ENCODE measurements at regions not wholly inside any gene's neighbourhood (a gene's known extent, or its start where the extent isn't known, plus 50 kb on each side); places are given as distances from the start of the nearest gene placed in this dataset.

DNA sequence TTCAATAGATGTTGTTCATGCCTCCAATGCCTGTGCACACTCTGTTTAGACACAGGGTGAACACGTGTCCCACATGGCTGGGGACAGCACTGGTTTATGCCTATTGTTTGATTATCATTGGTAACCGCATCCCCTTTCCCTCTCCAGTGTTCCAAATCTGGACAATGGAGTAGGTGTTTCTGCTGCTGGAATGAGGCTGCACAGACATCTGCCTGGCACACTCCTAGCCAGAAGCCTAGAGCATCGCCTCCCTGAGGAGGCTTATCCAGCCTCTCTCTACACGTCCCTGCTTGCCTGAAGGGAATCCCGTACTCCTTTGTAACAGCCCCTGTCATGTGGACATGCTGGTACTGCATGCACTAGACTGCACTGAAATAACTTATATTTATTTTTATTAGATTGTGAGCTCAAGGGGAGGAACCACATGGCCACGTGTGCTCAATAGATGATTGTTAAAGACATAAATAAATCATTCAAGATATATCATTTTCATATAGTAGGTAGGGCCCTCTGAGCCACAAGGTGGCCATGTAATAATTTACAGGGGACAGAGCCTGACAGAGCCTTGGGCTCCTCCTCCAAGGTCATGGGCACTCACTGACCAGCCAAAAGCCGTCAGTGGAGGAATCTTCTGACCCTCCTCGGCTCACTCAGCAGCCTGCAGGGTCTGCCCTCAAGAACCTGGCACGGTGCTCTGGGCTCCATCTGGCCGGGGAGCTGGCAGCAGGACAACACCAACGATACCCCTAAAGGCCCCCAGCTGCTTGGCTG is 310.9 kb upstream of the ZNF32 start:
- no peak for DNase-seq (ENCODE audit: low read depth)

DNA sequence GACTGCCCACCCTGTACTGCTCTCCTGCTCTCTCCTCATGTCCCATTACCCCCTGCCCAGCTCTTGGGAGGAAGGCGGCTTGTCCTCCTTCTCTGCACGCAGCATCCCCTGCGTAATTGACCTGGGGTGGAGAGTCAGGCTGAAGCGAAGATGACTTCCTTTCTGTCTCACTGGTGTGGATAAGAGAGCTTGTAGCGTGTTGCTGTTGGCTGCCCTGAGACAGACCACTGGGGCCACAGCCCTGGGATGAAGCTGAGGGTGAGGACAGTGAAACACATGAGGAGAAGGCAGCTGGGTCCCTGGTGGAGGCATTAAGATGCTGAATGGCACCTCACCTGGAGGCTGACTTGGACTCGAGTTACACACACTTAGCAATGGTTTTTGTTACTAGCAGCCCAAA is 310.3 kb upstream of the ZNF32 start:
- DNase-seq (ENCODE audit: low read depth) = no peak

DNA sequence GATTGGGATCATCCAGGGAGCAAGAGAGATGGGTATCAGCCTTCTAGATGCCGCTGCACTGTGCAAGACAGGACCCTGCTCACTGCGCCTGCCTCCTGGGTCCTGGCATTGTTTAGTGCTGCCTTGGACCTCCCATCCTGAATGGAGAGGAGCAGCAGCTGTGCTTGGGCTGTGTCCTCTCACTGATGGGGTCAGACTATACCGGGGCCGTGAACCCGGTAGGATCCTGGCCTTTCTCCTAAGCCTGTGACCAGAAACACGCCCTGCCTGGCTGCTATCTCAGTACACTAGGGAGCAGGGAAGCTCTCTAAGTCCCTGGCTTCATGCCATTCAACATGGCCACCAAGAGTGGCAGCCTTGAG is 309.4 kb upstream of the ZNF32 start:
- DNase-seq (ENCODE audit: low read depth) = no peak

DNA sequence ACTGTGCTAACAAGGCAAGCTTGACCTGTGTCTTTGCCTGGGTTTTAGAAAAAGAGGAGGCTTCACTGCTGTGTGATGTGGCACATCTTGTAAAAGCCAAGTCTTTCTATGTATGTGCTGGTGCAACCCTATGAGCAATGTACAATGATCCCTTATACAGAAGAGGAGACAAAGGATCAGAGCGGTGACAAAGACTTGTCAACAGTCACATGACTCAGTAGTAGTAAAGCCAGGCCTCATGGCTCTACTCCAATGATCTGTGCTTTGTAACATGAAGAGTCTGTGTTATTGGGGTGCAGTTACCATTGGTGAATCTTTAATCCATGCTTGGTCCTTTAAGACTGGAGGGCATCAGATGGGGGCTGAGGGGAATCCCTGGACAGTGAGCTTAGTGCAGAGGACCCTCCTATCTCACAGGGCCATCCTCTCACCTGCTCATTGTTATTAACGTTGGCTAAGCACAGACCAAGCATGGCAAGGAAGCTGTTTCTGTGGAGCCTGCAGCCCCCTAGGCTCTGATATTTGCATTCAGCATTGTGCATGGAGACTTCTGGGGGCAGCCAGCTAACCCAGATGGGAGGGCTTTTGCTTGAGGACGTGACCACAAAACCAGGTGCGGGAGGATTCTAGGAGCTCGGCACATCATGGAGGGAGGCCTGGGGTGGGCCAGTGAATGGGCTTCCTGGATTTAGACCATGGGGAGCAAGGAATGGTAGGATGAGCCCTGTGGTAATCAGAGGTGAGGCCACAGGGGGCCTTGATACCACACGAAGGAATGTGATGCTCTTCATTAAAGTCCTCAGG is 308.8 kb upstream of the ZNF32 start:
- no peak for DNase-seq (ENCODE audit: low read depth)

DNA sequence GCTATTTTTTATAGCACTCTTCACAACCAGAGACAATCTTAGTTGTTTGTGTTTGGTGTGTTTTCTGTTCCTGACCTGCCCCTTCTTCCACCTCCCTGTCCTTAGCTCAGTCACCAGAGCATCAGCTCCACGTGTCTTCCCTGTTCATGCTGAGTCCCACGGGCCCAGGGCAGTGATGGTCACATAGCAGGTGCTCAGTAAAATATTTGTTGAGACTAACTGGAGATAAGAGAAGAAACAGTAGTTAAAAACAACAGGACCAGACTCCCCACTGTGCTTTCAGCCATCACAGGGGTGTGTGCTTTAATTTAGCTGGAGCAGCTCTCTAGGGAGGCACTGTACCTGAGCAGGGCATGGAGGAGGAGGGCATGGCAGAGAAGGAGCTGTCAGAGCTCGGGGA is 307.3 kb upstream of the ZNF32 start:
- DNase-seq (ENCODE audit: low read depth) = no peak

DNA sequence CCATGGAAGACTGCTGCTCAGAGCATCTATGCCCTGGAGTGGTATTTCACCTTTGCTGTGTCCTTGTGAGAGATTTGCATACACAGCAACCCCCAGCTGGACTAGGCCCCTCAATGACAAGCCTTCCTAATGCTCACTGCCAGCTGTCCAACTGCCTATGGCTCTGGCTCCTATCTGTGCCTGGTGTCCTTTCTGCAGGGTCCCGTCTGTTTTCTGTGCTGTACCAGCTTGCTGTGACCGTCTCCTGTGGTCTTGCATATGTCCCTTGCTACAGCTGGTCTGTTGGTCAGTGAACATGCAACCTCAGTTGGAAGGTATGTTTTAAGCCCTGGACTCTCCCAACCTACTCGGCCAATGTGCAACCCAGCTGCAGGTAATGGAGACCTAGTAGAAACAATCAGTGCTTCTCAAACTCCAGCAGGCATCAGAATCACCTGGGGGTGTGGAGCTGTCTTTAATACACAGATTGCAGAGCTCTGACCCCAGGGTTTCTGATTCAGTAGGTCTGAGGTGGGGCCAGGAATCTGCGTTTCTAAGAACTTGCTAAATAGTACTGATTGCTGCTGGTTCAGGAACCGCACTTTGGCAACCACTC is 306.4 kb upstream of the ZNF32 start:
- no peak for DNase-seq (ENCODE audit: low read depth)

DNA sequence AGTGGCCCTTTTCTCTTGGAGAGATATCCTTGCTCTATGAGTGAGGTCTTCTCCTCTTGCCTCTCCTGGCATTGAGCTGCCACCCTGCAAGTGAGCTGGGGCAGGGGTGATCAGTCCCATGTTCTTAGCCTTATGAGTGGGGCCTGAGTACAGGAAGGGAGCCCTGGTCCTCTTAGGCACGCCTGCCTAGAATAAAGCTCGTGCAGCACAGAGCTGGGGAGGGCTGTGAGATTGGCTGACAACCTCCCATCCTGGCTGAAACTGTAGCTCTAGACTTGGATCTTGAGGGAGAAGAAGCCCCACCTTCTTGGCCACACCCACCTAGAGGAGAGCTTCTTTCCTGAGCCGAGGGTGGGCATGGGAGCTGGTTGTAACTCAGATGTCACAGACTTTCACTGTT is 305.0 kb upstream of the ZNF32 start:
- no peak for DNase-seq (ENCODE audit: low read depth)

DNA sequence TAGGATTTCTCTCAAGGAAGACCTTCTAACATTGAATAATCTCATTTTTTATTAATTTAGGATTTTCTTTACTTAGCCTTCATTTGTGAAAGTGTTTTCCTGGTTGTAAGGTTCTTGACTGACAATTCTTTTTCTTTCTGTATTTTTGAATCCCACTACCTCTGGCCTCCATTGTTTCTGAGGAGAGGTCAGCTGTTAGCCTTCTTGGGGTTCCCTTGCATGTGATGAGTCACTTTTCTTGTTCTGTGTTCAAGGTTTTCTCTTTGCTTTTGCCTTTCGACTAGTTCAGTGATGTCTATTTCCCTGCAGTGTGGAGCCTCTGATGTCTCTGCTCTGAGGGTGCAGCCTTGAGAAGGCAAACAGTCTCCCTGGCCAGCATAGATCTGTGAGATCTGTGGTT is 304.1 kb upstream of the ZNF32 start:
- no peak for DNase-seq (ENCODE audit: low read depth)

DNA sequence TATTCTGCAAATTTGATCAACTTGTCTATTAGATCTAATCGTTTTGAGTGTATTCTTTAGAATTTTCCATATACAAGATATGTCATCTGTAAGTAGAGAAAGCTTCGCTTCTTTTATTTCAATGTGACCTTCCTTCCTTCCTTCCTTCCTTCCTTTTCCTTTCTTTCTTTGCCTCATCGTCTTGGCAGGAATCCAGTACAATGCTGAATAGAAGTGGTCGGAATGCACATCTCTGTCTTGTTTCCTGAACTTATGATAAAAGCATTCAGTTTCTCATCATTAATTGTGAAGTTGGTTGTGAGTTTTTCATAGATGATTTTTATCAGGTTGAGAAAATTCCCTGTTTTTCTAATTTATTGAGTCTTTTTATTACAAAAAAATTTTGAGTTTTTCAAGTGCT is 300.7 kb upstream of the ZNF32 start:
- DNase-seq (ENCODE audit: low read depth) = no peak

DNA sequence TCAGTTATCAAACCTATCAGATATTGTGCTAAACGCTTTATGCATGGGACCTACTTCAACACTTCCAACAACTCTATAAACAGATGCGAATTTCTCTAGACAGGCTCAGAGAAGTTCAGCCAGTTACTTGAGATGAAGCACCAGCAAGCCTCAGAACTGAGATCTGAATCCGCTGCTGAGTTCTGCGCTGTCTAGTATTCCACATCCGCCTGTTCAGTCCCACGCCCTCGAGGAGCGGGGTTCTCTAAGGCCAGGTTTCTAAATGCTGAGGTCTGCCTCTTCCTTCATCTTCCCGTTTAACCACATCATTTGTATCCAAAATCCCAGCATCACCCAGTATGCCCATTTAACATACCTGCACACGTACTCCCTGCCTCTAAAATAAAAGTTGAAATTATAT is 297.8 kb upstream of the ZNF32 start:
- DNase-seq (ENCODE audit: low read depth) = no peak

DNA sequence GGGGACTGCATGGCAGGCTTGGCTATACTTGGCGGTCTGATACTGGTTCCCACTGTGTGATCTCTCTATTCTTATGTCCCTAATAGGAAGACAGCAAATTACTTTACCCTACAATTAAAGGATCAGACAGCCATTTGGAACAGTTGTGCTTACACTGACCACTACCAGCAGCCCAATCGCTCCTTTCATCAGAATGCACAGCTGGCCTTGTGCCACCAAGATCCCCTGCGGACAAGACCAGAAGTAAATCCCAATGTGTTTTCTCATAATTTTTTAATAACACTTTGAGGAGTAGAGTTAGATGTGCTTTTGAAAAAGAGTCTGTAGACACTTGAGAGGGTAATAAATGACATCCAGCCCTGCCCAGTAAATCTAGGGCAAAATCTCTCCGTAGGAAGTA is 297.2 kb upstream of the ZNF32 start:
- DNase-seq (ENCODE audit: low read depth) = no peak

DNA sequence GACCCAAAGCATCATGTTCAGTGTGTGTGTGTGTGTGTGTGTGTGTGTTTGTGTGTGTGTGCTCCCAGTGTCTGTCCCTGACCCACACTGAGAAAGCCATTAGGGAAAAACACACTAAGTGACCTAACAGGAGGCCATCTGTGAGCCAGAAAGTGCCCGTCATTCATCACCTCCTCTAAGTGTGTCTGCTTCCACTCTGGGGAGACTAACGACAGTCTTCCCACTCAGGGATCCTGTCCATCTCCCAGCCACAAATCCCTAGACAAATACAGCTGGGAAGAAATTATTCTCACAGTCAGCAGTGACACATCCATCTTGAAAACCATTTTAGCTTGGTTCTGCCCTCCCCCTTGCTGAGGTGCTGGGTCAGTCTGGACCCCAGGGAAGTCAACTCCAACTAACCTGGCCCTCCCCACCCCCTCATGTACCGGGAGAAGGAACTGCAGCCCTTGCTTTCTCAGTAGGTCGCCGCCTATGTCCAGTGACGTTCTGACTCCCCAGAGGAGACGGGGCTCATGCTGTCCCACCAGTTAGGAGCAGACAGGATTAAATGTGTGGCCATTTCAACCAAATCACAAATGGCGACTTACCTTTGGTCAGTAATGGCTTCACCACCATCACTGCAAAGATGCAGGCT is 296.5 kb upstream of the ZNF32 start:
- DNase-seq (ENCODE audit: low read depth) = no peak

DNA sequence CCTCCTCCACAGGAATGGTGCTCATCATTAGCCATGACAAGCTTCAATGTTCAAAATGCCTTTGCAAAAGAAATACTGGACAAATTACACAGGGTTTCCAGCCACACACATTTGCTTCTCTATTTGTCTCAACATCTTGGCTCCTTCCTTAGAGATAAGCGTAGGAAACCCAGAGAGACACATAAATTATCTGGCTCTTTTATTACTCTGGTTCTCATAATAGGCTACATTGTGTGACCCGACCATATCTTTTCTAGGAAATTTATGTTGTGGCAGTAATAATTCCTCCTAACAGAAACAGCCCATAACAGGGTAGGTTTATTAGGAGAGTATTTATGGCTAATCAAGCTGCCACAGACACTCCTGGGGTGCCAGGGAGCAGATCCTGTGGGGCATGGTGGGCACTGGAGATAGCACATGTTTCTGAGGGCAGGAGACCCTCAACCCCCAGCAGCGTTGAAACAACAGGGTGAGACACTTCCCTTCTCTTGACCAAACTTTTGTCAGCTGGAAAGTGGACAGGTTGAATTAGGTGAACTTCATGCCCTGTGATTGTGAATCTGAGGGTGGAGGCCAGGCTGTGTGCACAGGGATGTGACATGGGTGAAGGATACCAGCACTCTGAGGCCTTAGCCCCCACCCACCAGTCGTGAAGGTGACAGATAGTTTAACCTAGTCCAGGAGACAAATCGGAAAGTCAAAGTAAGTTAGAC is 295.9 kb upstream of the ZNF32 start:
- no peak for DNase-seq (ENCODE audit: low read depth)

DNA sequence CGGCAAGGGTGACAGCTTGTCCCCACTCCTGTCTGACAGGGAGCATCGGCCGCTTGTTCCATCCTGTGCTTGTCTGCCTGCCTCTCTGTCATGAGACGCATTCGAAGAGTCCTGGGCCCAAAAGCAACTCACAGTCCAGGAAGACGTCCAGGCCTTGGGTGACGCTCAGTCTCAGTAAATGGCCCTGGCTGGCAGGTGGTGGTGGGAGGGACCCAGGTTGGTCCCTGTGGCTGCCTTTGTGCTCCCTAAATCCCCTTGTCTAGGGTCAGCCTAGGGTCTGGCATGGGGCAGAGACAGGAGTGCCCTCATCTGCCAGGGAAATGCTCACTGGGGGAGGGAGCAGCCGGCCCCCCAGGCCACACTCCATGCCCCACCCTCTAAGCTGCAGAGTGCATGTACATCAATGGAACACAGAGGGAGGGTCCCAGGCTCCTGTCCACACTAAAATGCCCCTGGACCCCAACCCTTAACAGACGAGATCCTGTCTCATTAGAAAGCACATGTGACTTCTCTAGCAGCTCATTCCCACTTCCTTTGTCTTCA is 295.2 kb upstream of the ZNF32 start:
- DNase-seq (ENCODE audit: low read depth) = no peak

DNA sequence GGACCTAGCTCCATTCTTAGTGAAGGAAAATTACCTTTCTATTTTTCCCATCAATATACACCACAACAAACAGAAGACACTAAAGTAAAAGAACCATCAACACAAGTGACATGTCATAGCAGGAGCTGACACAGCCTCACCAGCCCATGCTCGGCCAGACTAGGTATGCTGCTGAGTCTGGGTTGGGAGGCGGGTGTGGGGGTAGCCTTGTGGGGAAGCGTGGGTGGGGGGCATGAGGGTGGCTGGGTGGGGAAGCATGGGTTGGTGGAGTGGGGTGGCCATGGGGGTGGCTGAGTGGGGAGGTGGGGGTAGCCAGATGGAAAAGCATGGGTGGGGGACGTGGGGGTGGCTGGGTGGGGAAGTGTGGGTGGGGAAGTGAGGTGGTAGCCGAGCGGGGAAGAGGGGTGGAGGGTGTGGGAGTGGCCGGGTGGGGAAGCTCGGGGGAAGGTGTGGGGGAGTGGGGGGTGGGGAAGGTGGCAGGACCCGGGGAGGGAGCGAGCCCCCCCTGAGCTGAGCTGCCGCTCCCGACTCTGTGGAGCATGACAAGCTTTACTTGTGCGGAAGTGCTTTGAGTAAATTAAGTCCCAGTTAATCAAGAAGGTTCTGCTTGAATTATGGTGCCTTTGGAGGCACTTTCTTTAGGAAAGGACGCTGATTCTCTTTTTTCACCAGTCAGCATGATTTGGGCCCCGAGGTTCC is 294.6 kb upstream of the ZNF32 start:
- DNase-seq (ENCODE audit: low read depth) = no peak

DNA sequence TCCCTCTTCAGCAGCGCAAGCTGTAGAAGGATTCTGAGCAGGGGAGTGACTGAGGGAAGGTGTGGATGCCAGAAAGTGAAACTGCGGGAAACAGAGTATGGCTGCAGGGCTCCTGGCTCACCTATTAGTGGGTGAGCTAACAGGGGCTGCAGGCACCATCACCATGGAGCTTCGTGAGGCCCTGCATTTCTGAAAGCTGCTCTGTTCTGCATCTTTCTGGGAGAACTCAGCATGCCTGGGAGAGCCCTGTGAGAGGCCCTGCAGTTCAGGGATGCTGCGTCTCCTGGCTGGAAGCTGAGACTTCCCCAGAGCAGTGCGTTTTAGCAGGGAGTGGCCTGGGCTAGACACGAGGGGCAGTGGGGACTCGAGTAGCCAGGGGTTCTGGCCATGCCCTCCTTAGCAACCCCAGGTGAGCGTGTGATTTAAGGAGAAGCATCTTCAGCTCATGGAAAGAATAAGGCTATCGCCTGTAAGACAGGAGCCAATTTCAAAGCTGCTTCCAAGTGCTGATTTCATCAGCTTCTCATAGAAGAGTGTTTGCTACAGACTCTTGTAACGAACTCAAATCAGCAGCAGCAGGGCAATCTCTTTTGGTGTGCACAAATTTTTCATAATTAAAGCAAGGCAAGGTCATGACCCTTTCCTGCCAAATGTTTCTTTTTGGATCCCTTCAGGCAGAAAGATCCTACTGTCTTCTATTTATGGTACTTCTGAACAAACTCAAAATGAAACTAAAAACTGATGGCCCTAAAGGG is 293.6 kb upstream of the ZNF32 start:
- no peak for DNase-seq (ENCODE audit: low read depth)

DNA sequence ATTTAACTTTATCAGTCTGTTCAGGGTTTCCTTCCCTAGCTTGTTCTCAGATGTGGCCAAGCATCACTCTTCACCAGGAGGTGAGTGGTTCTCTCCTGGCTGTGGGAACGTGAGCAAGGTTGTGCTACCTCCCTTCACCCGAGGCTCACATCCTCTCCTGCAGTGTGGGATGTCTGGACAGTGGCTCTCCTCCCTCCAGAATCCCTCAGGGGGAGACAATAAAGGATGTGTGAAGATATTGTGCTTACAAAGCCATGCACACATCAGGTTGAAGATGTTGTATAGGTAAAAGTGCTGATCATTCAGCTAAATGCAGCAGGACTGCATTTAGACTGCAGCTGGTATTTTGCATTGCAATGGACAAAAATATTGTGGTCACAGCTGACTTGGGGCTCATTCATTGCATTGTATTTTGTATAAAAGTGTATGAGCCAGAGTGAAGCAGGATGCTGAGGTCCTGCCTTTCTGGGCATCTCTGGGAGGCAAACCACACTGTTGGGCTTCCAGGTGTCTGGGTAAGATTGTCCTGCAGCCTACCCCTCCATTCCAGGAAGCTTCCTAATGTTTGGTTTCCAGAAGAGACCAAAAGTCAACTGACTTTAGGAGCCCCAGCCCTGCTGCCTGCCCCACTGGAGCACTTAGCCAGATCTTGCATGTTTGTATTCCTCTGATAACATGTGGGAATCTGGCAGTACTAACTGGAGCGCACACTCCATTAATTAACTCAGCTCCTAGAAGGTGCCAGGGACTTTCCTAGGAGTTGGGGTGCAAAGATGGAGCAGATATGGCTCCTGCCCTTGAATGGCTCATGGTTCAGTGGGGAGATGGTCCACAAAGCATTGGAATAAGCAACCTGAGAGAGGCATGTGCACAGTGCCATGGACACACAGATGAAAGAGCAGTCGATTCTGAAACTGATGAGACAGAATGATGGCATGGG is 292.5 kb upstream of the ZNF32 start:
- no peak for DNase-seq (ENCODE audit: low read depth)

DNA sequence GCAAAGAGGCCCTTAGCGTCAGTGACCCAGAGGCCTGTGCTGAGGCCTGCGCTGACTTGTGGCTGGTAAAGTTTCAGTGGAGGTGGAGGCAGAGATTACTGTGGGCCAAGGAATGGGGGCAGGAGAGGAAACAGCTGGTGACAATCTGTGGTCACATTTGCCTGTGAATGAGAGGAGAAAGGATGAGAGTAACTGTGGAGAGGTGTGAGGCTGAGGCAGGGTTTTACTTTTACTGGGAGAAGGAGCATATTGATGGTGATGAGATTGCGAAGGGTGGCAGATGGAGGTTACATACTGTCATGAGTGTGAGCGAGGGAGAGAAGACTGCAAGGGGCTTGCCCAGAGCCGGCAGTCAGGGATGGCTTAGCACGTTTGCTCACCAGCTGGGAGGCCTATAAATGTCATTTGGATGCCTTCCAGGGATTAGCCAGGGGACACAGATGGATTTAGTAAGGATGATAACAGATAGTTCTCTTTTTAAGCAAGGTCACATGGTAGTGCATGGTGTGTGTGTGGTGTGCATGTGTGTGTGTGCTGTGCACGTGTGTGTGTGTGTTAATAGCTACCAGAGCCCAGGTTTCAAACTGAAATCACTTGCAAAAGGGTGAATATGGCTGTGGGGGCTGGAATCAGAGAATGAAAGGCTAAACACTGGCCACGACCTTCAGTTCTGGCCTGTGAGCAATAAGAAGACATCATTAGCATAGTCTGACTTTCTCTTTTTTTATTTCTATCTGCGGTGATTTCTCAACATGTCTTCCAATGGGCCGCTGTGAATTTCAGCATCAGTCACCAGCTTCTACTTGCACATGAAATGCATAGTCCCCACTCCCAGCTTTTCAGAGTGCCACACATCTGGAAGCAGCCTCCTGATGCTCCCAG is 291.5 kb upstream of the ZNF32 start:
- peak; percentile 50 for DNase-seq (ENCODE audit: low read depth)
